ENCODE measurements at regions not wholly inside any gene's neighbourhood (a gene's known extent, or its start where the extent isn't known, plus 50 kb on each side); places are given as distances from the start of the nearest gene placed in this dataset.
"Not testable (repeated sequence)": the region's sequence is repeated elsewhere in the genome, so short reads cannot be mapped to it uniquely, and the experiment has no call there.

DNA sequence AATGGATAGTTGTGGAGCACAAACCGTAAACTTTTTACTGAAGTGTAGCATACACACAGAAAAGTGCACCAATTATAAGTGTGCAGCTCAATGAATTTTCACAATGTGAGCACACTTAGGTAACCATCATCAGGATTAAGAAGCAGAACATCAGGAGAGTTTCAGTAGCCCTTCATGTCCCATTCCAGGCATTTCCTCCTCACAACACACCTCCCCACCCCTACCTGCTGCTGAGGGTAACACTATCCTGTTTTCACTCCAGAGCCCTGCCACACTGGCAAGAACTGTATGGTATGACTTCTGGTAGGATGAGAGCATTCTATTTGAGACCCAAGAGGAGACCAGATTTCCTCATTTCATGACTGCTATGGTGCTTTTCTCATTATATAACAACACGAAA is 166.5 kb downstream of the PPP1R3A start:
- H3K36me3 ChIP-seq (ENCODE audit: control insufficient read depth, insufficient read depth, low read length) = no peaks in the 10 kb centered on the region
- no peaks in the 10 kb centered on the region for H3K27me3 ChIP-seq (ENCODE audit: control insufficient read depth, insufficient read depth, low read length)
- no peak overlapping the region for H3K27ac ChIP-seq (ENCODE audit: low read depth, low read length)
- H3K4me1 ChIP-seq (ENCODE audit: control insufficient read depth, insufficient read depth, low read length) = no peaks in the 10 kb centered on the region
- H3K4me3 ChIP-seq (ENCODE audit: low read depth, low read length) = no peak overlapping the region
- H3K9me3 ChIP-seq (ENCODE audit: control insufficient read depth, insufficient read depth, low read depth, low read length) = no peaks in the 10 kb centered on the region
- H3K9ac ChIP-seq (ENCODE audit: low read length) = no peak overlapping the region

DNA sequence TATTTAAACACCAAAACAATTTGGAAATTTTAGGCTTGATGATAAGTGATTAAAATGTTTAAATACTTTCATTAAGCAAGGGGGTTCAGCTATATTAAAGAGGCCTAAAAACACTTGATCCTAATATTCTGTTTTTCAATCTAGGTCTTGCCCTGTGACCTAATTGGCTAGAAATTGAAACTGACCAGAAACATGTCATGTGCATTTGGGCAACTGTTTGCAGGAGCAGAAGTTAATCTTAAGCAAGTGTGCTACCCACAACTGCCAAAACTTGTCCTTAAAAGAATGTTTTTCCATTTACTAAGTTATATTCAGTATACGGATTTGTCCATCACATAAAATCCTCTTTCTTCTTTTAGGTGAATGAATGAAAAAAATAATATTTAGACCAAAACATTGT is 167.3 kb downstream of the PPP1R3A start:
- Histone ChIP-seq H3K36me3 (ENCODE audit: control insufficient read depth, insufficient read depth, low read length) (no peaks in the 10 kb centered on the region), H3K9ac (ENCODE audit: low read length) (no peak overlapping the region), H3K9me3 (ENCODE audit: control insufficient read depth, insufficient read depth, low read depth, low read length) (no peaks in the 10 kb centered on the region), H3K4me1 (ENCODE audit: control insufficient read depth, insufficient read depth, low read length) (no peaks in the 10 kb centered on the region), H3K27me3 (ENCODE audit: control insufficient read depth, insufficient read depth, low read length) (no peaks in the 10 kb centered on the region), H3K4me3 (ENCODE audit: low read depth, low read length) (no peak overlapping the region), H3K27ac (ENCODE audit: low read depth, low read length) (no peak overlapping the region)

DNA sequence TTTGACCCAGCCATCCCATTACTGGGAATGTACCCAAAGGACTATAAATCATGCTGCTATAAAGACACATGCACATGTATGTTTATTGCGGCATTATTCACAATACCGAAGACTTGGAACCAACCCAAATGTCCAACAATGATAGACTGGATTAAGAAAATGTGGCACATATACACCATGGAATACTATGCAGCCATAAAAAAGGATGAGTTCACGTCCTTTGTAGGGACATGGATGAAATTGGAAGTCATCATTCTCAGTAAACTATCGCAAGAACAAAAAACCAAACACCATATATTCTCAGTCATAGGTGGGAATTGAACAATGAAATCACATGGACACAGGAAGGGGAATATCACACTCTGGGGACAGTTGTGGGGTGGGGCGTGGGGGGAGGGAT is 170.4 kb downstream of the PPP1R3A start:
- H3K27ac ChIP-seq (ENCODE audit: low read depth, low read length); H3K27me3 ChIP-seq (ENCODE audit: control insufficient read depth, insufficient read depth, low read length); H3K4me3 ChIP-seq (ENCODE audit: low read depth, low read length); H3K9me3 ChIP-seq (ENCODE audit: control insufficient read depth, insufficient read depth, low read depth, low read length); H3K4me1 ChIP-seq (ENCODE audit: control insufficient read depth, insufficient read depth, low read length); H3K9ac ChIP-seq (ENCODE audit: low read length); H3K36me3 ChIP-seq (ENCODE audit: control insufficient read depth, insufficient read depth, low read length): not testable (repeated sequence)

DNA sequence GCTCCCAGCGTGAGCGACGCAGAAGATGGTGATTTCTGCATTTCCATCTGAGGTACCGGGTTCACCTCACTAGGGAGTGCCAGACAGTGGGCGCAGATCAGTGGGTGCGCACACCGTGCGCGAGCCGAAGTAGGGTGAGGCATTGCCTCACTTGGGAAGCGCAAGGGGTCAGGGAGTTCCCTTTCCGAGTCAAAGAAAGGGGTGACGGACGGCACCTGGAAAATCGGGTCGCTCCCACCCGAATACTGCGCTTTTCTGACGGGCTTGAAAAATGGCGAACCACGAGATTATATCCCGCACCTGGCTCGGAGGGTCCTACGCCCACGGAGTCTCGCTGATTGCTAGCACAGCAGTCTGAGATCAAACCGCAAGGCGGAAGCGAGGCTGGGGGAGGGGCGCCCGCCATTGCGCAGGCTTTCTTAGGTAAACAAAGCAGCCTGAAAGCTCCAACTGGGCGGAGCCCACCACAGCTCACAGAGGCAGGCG is 175.8 kb downstream of the PPP1R3A start:
- peak overlapping the region; percentile 53 for H3K4me3 ChIP-seq (ENCODE audit: low read depth, low read length)
- not testable (repeated sequence) for H3K27ac ChIP-seq (ENCODE audit: low read depth, low read length); H3K27me3 ChIP-seq (ENCODE audit: control insufficient read depth, insufficient read depth, low read length); H3K9me3 ChIP-seq (ENCODE audit: control insufficient read depth, insufficient read depth, low read depth, low read length); H3K4me1 ChIP-seq (ENCODE audit: control insufficient read depth, insufficient read depth, low read length); H3K36me3 ChIP-seq (ENCODE audit: control insufficient read depth, insufficient read depth, low read length)
- H3K9ac ChIP-seq (ENCODE audit: low read length) = peak overlapping the region; percentile 73

DNA sequence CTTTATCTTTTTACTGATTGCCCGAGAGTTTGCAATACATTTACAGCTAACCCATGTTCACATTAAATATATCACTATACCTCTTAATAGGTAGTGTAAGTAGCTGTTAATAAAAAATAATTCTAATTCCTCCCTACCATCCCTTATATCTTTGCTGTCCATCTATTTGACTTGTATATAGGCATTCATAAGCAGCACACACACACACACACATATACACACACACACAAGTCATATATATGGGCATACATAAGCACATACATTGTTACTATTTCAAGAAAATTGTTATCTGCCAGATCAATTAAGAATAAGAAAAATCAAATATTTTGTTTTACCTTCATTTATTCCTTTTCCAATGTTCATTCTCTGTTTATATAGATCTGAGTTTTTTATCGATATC is 176.4 kb downstream of the PPP1R3A start:
- peak overlapping the region; percentile 53 for H3K4me3 ChIP-seq (ENCODE audit: low read depth, low read length)
- H3K9ac ChIP-seq (ENCODE audit: low read length) = peak overlapping the region; percentile 73
- no peaks in the 10 kb centered on the region for H3K4me1 ChIP-seq (ENCODE audit: control insufficient read depth, insufficient read depth, low read length)
- H3K27ac ChIP-seq (ENCODE audit: low read depth, low read length) = no peak overlapping the region
- no peaks in the 10 kb centered on the region for H3K27me3 ChIP-seq (ENCODE audit: control insufficient read depth, insufficient read depth, low read length)
- no peaks in the 10 kb centered on the region for H3K36me3 ChIP-seq (ENCODE audit: control insufficient read depth, insufficient read depth, low read length)
- no peaks in the 10 kb centered on the region for H3K9me3 ChIP-seq (ENCODE audit: control insufficient read depth, insufficient read depth, low read depth, low read length)

DNA sequence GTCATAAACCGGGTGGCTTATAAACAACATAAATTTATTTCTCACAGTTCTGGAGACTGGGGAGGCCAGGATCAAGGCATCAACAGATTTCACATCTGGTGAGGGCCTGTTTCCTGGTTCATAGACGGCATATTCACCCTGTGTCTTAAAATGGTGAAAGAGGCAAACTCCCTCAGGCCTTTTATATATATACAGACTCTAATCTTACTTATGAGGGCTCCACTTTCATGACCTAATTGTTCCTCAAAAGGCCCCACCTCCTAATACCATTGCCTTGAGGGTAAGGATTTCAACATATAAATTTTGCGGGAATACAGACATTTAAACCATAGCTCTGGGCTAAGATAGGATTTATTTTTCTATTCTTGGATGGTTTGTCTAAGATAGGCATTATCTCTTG is 187.2 kb downstream of the PPP1R3A start:
- Histone ChIP-seq H3K9ac (ENCODE audit: low read length) (no peak overlapping the region), H3K4me3 (ENCODE audit: low read depth, low read length) (no peak overlapping the region), H3K27ac (ENCODE audit: low read depth, low read length) (no peak overlapping the region), H3K9me3 (ENCODE audit: control insufficient read depth, insufficient read depth, low read depth, low read length) (no peaks in the 10 kb centered on the region), H3K27me3 (ENCODE audit: control insufficient read depth, insufficient read depth, low read length) (no peaks in the 10 kb centered on the region), H3K4me1 (ENCODE audit: control insufficient read depth, insufficient read depth, low read length) (no peaks in the 10 kb centered on the region), H3K36me3 (ENCODE audit: control insufficient read depth, insufficient read depth, low read length) (no peaks in the 10 kb centered on the region)

DNA sequence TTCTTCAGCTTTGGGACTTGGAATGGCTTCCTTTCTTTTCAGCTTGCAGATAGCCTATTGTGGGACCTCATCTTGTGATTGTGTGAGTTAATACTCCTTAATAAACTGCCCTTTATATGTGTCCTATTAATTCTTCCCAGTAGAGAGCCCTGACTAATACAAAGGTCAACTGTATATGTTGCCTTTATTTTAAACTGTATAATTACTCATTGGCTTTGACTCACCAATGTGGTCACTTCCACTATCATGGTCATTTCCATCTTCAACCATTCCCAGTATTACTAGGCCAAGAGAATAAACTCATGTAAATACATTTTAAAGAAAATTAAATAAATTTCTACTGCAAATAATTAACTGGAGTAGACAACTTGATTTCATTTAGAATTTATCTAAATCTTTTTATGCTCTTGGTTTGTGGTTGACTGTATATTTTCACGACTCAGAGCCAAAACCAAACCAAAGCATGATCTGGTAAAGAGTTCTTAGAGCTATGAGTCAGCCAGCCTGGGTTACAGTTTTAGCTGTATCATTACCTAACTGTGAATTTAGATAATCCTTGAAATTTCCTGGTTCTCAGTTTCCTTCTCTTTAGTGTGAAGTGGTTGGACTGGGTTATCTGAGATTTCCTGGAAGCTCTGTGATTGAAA is 188.4 kb downstream of the PPP1R3A start:
- Histone ChIP-seq H3K4me3 (ENCODE audit: low read depth, low read length) (no peak overlapping the region), H3K9ac (ENCODE audit: low read length) (no peak overlapping the region), H3K27ac (ENCODE audit: low read depth, low read length) (no peak overlapping the region), H3K4me1 (ENCODE audit: control insufficient read depth, insufficient read depth, low read length) (no peaks in the 10 kb centered on the region), H3K36me3 (ENCODE audit: control insufficient read depth, insufficient read depth, low read length) (no peaks in the 10 kb centered on the region), H3K9me3 (ENCODE audit: control insufficient read depth, insufficient read depth, low read depth, low read length) (no peaks in the 10 kb centered on the region), H3K27me3 (ENCODE audit: control insufficient read depth, insufficient read depth, low read length) (no peaks in the 10 kb centered on the region)

DNA sequence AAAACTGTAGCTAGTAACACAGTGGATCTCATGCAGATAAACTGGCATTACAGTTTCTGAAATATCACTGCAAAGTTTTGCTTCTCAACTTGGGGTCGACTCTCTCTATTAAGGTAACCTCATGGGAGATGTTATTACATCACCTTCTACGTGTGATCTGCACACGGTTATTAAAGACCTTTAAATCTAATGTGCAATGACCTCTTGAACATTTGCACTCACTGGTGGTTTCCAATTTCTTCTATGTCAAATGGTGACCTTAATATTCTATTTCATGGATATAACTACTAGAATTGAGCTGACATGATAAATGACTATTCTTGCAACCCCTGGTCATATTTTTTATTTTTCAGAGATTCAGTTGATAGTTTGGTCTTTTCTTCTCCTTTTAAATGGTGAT is 191.3 kb downstream of the PPP1R3A start:
- Histone ChIP-seq H3K9me3 (ENCODE audit: control insufficient read depth, insufficient read depth, low read depth, low read length) (no peaks in the 10 kb centered on the region), H3K27ac (ENCODE audit: low read depth, low read length) (no peak overlapping the region), H3K9ac (ENCODE audit: low read length) (no peak overlapping the region), H3K4me1 (ENCODE audit: control insufficient read depth, insufficient read depth, low read length) (no peaks in the 10 kb centered on the region), H3K36me3 (ENCODE audit: control insufficient read depth, insufficient read depth, low read length) (no peaks in the 10 kb centered on the region), H3K4me3 (ENCODE audit: low read depth, low read length) (no peak overlapping the region), H3K27me3 (ENCODE audit: control insufficient read depth, insufficient read depth, low read length) (no peaks in the 10 kb centered on the region)

DNA sequence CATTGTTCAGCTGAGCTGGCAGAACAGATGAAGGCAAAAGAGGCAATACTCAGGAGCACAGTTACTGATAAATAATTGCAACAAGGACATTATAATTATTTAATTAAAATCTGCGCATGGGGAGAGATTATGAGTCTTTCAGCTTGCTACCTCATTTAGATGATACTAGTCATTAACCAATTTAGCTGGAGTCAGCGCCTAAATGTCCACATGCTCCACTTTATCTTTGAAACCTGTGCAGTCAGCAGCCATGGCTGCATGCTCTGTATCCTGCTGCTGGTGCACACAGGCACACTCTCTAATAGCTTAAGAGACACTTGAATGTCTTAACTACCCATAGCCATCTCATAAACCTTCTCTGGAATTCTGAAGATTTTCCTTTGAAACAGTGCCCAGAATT is 196.8 kb downstream of the PPP1R3A start:
- H3K4me3 ChIP-seq (ENCODE audit: low read depth, low read length) = no peak overlapping the region
- H3K9ac ChIP-seq (ENCODE audit: low read length) = no peak overlapping the region
- no peaks in the 10 kb centered on the region for H3K9me3 ChIP-seq (ENCODE audit: control insufficient read depth, insufficient read depth, low read depth, low read length)
- H3K4me1 ChIP-seq (ENCODE audit: control insufficient read depth, insufficient read depth, low read length) = no peaks in the 10 kb centered on the region
- no peaks in the 10 kb centered on the region for H3K36me3 ChIP-seq (ENCODE audit: control insufficient read depth, insufficient read depth, low read length)
- no peaks in the 10 kb centered on the region for H3K27me3 ChIP-seq (ENCODE audit: control insufficient read depth, insufficient read depth, low read length)
- no peak overlapping the region for H3K27ac ChIP-seq (ENCODE audit: low read depth, low read length)

DNA sequence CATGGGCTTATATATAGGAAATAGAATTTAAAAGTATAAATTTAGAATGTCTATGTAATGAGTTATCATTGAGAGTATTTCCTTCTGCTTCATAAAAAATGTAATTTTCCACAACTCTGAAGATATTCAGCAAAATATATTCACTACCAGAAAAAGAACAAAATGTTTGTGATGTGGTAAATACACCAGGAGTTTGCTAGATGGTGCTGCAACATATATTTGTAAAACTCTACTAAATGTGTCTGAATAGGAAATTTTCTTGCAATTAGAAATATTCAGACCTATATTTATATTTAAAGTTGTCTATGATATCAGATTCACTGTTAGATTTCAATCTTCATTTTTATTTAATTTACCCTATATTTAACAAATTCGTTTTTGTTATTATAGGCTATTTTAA is 201.1 kb downstream of the PPP1R3A start:
- Histone ChIP-seq H3K4me1 (ENCODE audit: control insufficient read depth, insufficient read depth, low read length) (no peaks in the 10 kb centered on the region), H3K36me3 (ENCODE audit: control insufficient read depth, insufficient read depth, low read length) (no peaks in the 10 kb centered on the region), H3K27me3 (ENCODE audit: control insufficient read depth, insufficient read depth, low read length) (no peaks in the 10 kb centered on the region), H3K27ac (ENCODE audit: low read depth, low read length) (no peak overlapping the region), H3K9ac (ENCODE audit: low read length) (no peak overlapping the region), H3K4me3 (ENCODE audit: low read depth, low read length) (no peak overlapping the region), H3K9me3 (ENCODE audit: control insufficient read depth, insufficient read depth, low read depth, low read length) (no peaks in the 10 kb centered on the region)

DNA sequence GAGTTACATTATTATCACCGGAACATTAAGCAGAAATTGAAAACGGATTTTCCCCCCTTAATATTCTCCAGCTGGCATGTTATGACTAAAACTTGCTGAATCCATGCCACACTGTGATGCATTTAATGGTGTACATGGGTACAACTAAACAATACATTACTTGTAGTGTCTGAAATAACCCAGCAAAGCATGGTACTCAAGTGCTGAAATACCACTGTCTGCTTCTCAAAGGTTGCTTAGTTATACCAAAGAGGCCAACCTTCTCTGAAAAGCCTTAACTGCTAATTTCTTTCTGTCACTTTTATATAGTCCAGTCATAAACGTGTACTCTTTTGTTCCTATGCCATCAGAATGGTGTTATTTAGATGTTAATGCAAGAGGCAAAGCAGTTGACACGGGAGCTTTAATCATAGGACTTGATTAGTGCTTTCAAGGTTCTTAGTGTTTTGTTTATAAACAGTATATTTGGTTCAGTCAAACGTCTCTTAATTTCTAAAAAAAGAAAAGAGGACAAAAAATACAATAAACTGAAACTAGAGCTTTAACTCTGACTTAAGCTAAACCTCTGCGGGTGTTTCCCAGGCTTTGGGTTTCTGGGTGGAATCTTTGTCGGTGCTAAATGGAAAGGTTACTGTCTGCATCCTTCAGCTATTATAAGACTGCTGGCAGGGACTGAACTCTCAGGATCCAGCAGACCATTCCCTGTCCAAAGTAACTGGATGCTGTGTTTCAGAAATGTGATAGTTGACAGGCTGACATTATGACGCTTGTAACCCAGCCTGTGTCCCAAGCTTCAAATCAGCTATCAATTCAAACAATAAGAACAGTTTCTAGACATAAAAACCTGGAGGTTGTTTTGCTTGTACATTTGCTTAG is 202.6 kb downstream of the PPP1R3A start:
- no peak overlapping the region for H3K9ac ChIP-seq (ENCODE audit: low read length)
- H3K4me1 ChIP-seq (ENCODE audit: control insufficient read depth, insufficient read depth, low read length) = no peaks in the 10 kb centered on the region
- no peak overlapping the region for H3K4me3 ChIP-seq (ENCODE audit: low read depth, low read length)
- no peak overlapping the region for H3K27ac ChIP-seq (ENCODE audit: low read depth, low read length)
- H3K36me3 ChIP-seq (ENCODE audit: control insufficient read depth, insufficient read depth, low read length) = no peaks in the 10 kb centered on the region
- H3K27me3 ChIP-seq (ENCODE audit: control insufficient read depth, insufficient read depth, low read length) = no peaks in the 10 kb centered on the region
- H3K9me3 ChIP-seq (ENCODE audit: control insufficient read depth, insufficient read depth, low read depth, low read length) = no peaks in the 10 kb centered on the region

Data from HUES6 (cell line).